ENCODE measurements at regions not wholly inside any gene's neighbourhood (a gene's known extent, or its start where the extent isn't known, plus 50 kb on each side); places are given as distances from the start of the nearest gene placed in this dataset.

- H3K27me3 Mint-ChIP-seq (ENCODE audit: low read depth, unreplicated experiment): no peaks in the 10 kb centered on the region
These were observed 221.4 kb upstream of the LRRN1 start for GRCh38 chr3:3577823-3578222.

GRCh38 chr3:3573341-3573740, 225.9 kb upstream of the LRRN1 start:
- FAIRE-seq (no peak), DNase-seq (ENCODE audit: low read depth) (peak; percentile 3)
- Mint-ChIP-seq H3K27me3 (ENCODE audit: low read depth, unreplicated experiment) (no peaks in the 10 kb centered on the region), H3K4me1 (ENCODE audit: low read depth, unreplicated experiment) (no peaks in the 10 kb centered on the region), H3K27ac (ENCODE audit: unreplicated experiment) (no peak overlapping the region), H3K36me3 (ENCODE audit: low read depth, unreplicated experiment) (no peaks in the 10 kb centered on the region), H3K9me3 (ENCODE audit: unreplicated experiment) (peaks cover 2% of the 10 kb centered on the region), H3K4me3 (ENCODE audit: unreplicated experiment) (no peak overlapping the region)
- Histone ChIP-seq H3K79me2 (ENCODE audit: insufficient read depth, low read length) (no peaks in the 10 kb centered on the region), H3K27me3 (ENCODE audit: insufficient read depth, low read length) (no peaks in the 10 kb centered on the region), H3K4me2 (ENCODE audit: low read length) (no peak overlapping the region), H3K9ac (ENCODE audit: low read length) (no peak overlapping the region), H3K36me3 (ENCODE audit: insufficient read depth, low read length) (no peaks in the 10 kb centered on the region), H3K27ac (ENCODE audit: low read depth, low read length) (no peak overlapping the region), H4K20me1 (ENCODE audit: insufficient read depth, low read length) (no peaks in the 10 kb centered on the region), H3K4me1 (ENCODE audit: insufficient read depth, low read length) (no peaks in the 10 kb centered on the region), H2AFZ (ENCODE audit: low read depth, low read length) (no peak overlapping the region), H3K4me3 (ENCODE audit: insufficient read depth, low read depth, low read length) (no peak overlapping the region), H3K9me3 (ENCODE audit: insufficient read depth, low read depth, low read length) (no peaks in the 10 kb centered on the region)
- TF ChIP-seq CTCF (IDR thresholded peaks at IDR 0.05; ENCODE audit: insufficient read depth, low read depth, low read length) (no peak), EZH2 (IDR thresholded peaks at IDR 0.05; ENCODE audit: insufficient read depth, low read length) (no peak)

More at GRCh38 chr3:3577823-3578222, 221.4 kb upstream of the LRRN1 start:
- no peaks in the 10 kb centered on the region for H3K36me3 Mint-ChIP-seq (ENCODE audit: low read depth, unreplicated experiment)
- no peak overlapping the region for H3K27ac ChIP-seq (ENCODE audit: low read depth, low read length)
- no peaks in the 10 kb centered on the region for H3K4me1 Mint-ChIP-seq (ENCODE audit: low read depth, unreplicated experiment)
- H3K4me2 ChIP-seq (ENCODE audit: low read length): no peak overlapping the region
- H4K20me1 ChIP-seq (ENCODE audit: insufficient read depth, low read length): no peaks in the 10 kb centered on the region
- TF ChIP-seq EZH2 (IDR thresholded peaks at IDR 0.05; ENCODE audit: insufficient read depth, low read length) (no peak), CTCF (IDR thresholded peaks at IDR 0.05; ENCODE audit: insufficient read depth, low read depth, low read length) (no peak)
- H3K27ac Mint-ChIP-seq (ENCODE audit: unreplicated experiment): no peak overlapping the region
- DNase-seq (ENCODE audit: low read depth) (no peak), FAIRE-seq (no peak)
- H3K9me3 Mint-ChIP-seq (ENCODE audit: unreplicated experiment): peaks cover 12% of the 10 kb centered on the region
- no peak overlapping the region for H3K4me3 Mint-ChIP-seq (ENCODE audit: unreplicated experiment)
- H3K9me3 ChIP-seq (ENCODE audit: insufficient read depth, low read depth, low read length): no peaks in the 10 kb centered on the region
- H3K36me3 ChIP-seq (ENCODE audit: insufficient read depth, low read length): no peaks in the 10 kb centered on the region
- H3K27me3 ChIP-seq (ENCODE audit: insufficient read depth, low read length): no peaks in the 10 kb centered on the region
- H3K79me2 ChIP-seq (ENCODE audit: insufficient read depth, low read length): no peaks in the 10 kb centered on the region
- H3K9ac ChIP-seq (ENCODE audit: low read length): no peak overlapping the region
- no peak overlapping the region for H3K4me3 ChIP-seq (ENCODE audit: insufficient read depth, low read depth, low read length)
- no peaks in the 10 kb centered on the region for H3K4me1 ChIP-seq (ENCODE audit: insufficient read depth, low read length)
- no peak overlapping the region for H2AFZ ChIP-seq (ENCODE audit: low read depth, low read length)

- H3K4me3 ChIP-seq (ENCODE audit: insufficient read depth, low read depth, low read length): no peak overlapping the region
- H2AFZ ChIP-seq (ENCODE audit: low read depth, low read length): no peak overlapping the region
- no peaks in the 10 kb centered on the region for H4K20me1 ChIP-seq (ENCODE audit: insufficient read depth, low read length)
- no peaks in the 10 kb centered on the region for H3K79me2 ChIP-seq (ENCODE audit: insufficient read depth, low read length)
- FAIRE-seq: no peak
- H3K27me3 Mint-ChIP-seq (ENCODE audit: low read depth, unreplicated experiment): peaks cover 4% of the 10 kb centered on the region
- peaks cover 6% of the 10 kb centered on the region for H3K9me3 Mint-ChIP-seq (ENCODE audit: unreplicated experiment)
- peaks cover 15% of the 10 kb centered on the region for H3K4me1 ChIP-seq (ENCODE audit: insufficient read depth, low read length)
- no peaks in the 10 kb centered on the region for H3K27me3 ChIP-seq (ENCODE audit: insufficient read depth, low read length)
- DNase-seq (ENCODE audit: low read depth): peak; percentile 84
- TF ChIP-seq EZH2 (IDR thresholded peaks at IDR 0.05; ENCODE audit: insufficient read depth, low read length) (no peak), CTCF (IDR thresholded peaks at IDR 0.05; ENCODE audit: insufficient read depth, low read depth, low read length) (no peak)
- H3K4me2 ChIP-seq (ENCODE audit: low read length): peak overlapping the region; percentile 32
- peak overlapping the region; percentile 67 for H3K27ac ChIP-seq (ENCODE audit: low read depth, low read length)
- H3K4me3 Mint-ChIP-seq (ENCODE audit: unreplicated experiment): no peak overlapping the region
- H3K9ac ChIP-seq (ENCODE audit: low read length): peak overlapping the region; percentile 14
- no peaks in the 10 kb centered on the region for H3K36me3 ChIP-seq (ENCODE audit: insufficient read depth, low read length)
- H3K27ac Mint-ChIP-seq (ENCODE audit: unreplicated experiment): peak overlapping the region; percentile 88
- H3K36me3 Mint-ChIP-seq (ENCODE audit: low read depth, unreplicated experiment): no peaks in the 10 kb centered on the region
- H3K4me1 Mint-ChIP-seq (ENCODE audit: low read depth, unreplicated experiment): peaks cover 6% of the 10 kb centered on the region
- no peaks in the 10 kb centered on the region for H3K9me3 ChIP-seq (ENCODE audit: insufficient read depth, low read depth, low read length)
These were observed 238.5 kb upstream of the LRRN1 start for GRCh38 chr3:3560591-3561311.
